OCI-LY1 (cell line): ENCODE measurements at regions not wholly inside any gene's neighbourhood (a gene's known extent, or its start where the extent isn't known, plus 50 kb on each side); places are given as distances from the start of the nearest gene placed in this dataset.

Source experiments
- H2AFZ ChIP-seq: fragments of 200-600 bp; sonication (generic), shearing (Covaris generic); 2 replicates; pipeline ENCODE4 v1.6.0; 2014; ENCODE audit warnings: antibody characterized with exemption, mild to moderate bottlenecking, low read length
- H3F3A ChIP-seq: fragments of 200-600 bp; sonication (generic), shearing (Covaris generic); 2 replicates; pipeline ENCODE4 v1.6.0; 2014; ENCODE audit warnings: mild to moderate bottlenecking, antibody characterized with exemption, low read length, moderate library complexity; ENCODE audit not compliant: insufficient read depth
- H3K27ac ChIP-seq: fragments of 200-600 bp; sonication (generic); 2 replicates; pipeline ENCODE4 v1.5.1; 2014; ENCODE audit warnings: low read length, mixed run types, mild to moderate bottlenecking, low read depth; ENCODE audit not compliant: poor library complexity, severe bottlenecking
- H3K27me3 ChIP-seq: fragments of 200-600 bp; sonication (generic); 2 replicates; pipeline ENCODE4 v1.6.0; 2014; ENCODE audit warnings: antibody characterized with exemption, mild to moderate bottlenecking, low read length, moderate library complexity; ENCODE audit not compliant: insufficient read depth
- H3K36me3 ChIP-seq: fragments of 200-600 bp; sonication (generic); 2 replicates; pipeline ENCODE4 v1.6.1; 2014; ENCODE audit warnings: mild to moderate bottlenecking, antibody characterized with exemption, low read length, moderate library complexity, mixed read lengths; ENCODE audit not compliant: insufficient read depth
- H3K4me1 ChIP-seq: fragments of 200-600 bp; sonication (generic); 2 replicates; pipeline ENCODE4 v1.5.1; 2014; ENCODE audit warnings: mild to moderate bottlenecking, low read length, moderate library complexity; ENCODE audit not compliant: insufficient read depth, severe bottlenecking
- H3K4me2 ChIP-seq: fragments of 200-600 bp; sonication (generic), shearing (Covaris generic); 2 replicates; pipeline ENCODE4 v1.6.1; 2014; ENCODE audit warnings: low read length
- H3K4me3 ChIP-seq: fragments of 200-600 bp; sonication (generic); 2 replicates; pipeline ENCODE4 v1.5.1; 2014; ENCODE audit warnings: low read length, low read depth, mild to moderate bottlenecking, mixed read lengths; ENCODE audit not compliant: poor library complexity, severe bottlenecking
- H3K79me2 ChIP-seq: fragments of 200-600 bp; shearing (Covaris generic); 2 replicates; pipeline ENCODE4 v1.6.1; 2016; ENCODE audit warnings: mixed run types, low read length, mixed read lengths; ENCODE audit not compliant: insufficient read depth
- H3K9ac ChIP-seq: fragments of 200-600 bp; sonication (generic), shearing (Covaris generic); 2 replicates; pipeline ENCODE4 v1.6.1; 2014; ENCODE audit warnings: mild to moderate bottlenecking, low read length, mixed read lengths
- H3K9me2 ChIP-seq: fragments of 200-600 bp; sonication (generic), shearing (Covaris generic); 2 replicates; pipeline ENCODE4 v1.6.1; 2014; ENCODE audit warnings: low read depth, mild to moderate bottlenecking, low read length, mixed read lengths
- H3K9me3 ChIP-seq: fragments of 200-600 bp; shearing (Covaris generic); 2 replicates; pipeline ENCODE4 v1.6.1; 2014; ENCODE audit warnings: low read length, mixed read lengths
- H4K20me1 ChIP-seq: fragments of 200-600 bp; sonication (generic), shearing (Covaris generic); 2 replicates; pipeline ENCODE4 v1.6.0; 2016; ENCODE audit warnings: mild to moderate bottlenecking, low read length; ENCODE audit not compliant: insufficient read depth
- CTCF ChIP-seq: fragments of 200-600 bp; sonication (generic), shearing (Covaris generic); IDR thresholded peaks from 2 replicates; pipeline ENCODE4 v1.5.1; 2017; ENCODE audit warnings: mild to moderate bottlenecking, antibody characterized with exemption, low read length, moderate library complexity, mixed read lengths
- EZH2 ChIP-seq: fragments of 200-600 bp; sonication (generic), shearing (Covaris generic); IDR thresholded peaks from 2 replicates; pipeline ENCODE4 v1.8.0; 2017; ENCODE audit warnings: borderline replicate concordance, mixed run types, mild to moderate bottlenecking, antibody characterized with exemption, low read length, moderate library complexity, mixed read lengths

- Histone ChIP-seq H4K20me1 (no peaks in the 10 kb centered on the region), H3K4me1 (peaks cover 8% of the 10 kb centered on the region), H3K27me3 (no peaks in the 10 kb centered on the region), H3K36me3 (no peaks in the 10 kb centered on the region), H2AFZ (no peak overlapping the region), H3K9ac (no peak overlapping the region), H3K79me2 (no peaks in the 10 kb centered on the region), H3K9me2 (no peaks in the 10 kb centered on the region), H3K4me2 (no peak overlapping the region), H3K27ac (no peak overlapping the region), H3K9me3 (no peaks in the 10 kb centered on the region), H3F3A (no peaks in the 10 kb centered on the region), H3K4me3 (no peak overlapping the region)
- TF ChIP-seq CTCF (no peak), EZH2 (no peak)
Measured at GRCh38 chr2:424306-425171, 136.6 kb upstream of the ALKAL2 start.

GRCh38 chr2:423479-423878, 135.6 kb upstream of the ALKAL2 start:
- Histone ChIP-seq H3K9me2 (no peaks in the 10 kb centered on the region), H3K4me1 (no peaks in the 10 kb centered on the region), H3K9ac (no peak overlapping the region), H3K4me3 (no peak overlapping the region), H4K20me1 (no peaks in the 10 kb centered on the region), H3K79me2 (no peaks in the 10 kb centered on the region), H2AFZ (no peak overlapping the region), H3F3A (no peaks in the 10 kb centered on the region), H3K9me3 (no peaks in the 10 kb centered on the region), H3K4me2 (no peak overlapping the region), H3K36me3 (no peaks in the 10 kb centered on the region), H3K27ac (no peak overlapping the region), H3K27me3 (no peaks in the 10 kb centered on the region)
- TF ChIP-seq EZH2: no peak
- no peak for TF ChIP-seq CTCF

- no peak overlapping the region for H3K4me2 ChIP-seq
- no peaks in the 10 kb centered on the region for H3K9me3 ChIP-seq
- H3F3A ChIP-seq: no peaks in the 10 kb centered on the region
- no peaks in the 10 kb centered on the region for H4K20me1 ChIP-seq
- no peaks in the 10 kb centered on the region for H3K4me1 ChIP-seq
- H3K36me3 ChIP-seq: no peaks in the 10 kb centered on the region
- no peaks in the 10 kb centered on the region for H3K27me3 ChIP-seq
- no peak overlapping the region for H3K9ac ChIP-seq
- no peak overlapping the region for H3K4me3 ChIP-seq
- H2AFZ ChIP-seq: no peak overlapping the region
- H3K79me2 ChIP-seq: no peaks in the 10 kb centered on the region
- H3K9me2 ChIP-seq: no peaks in the 10 kb centered on the region
- TF ChIP-seq EZH2 (no peak), CTCF (no peak)
- H3K27ac ChIP-seq: no peak overlapping the region
Measured at GRCh38 chr2:422676-423435, 135.0 kb upstream of the ALKAL2 start.
